GM10248 (cell line): ENCODE measurements at regions not wholly inside any gene's neighbourhood (a gene's known extent, or its start where the extent isn't known, plus 50 kb on each side); places are given as distances from the start of the nearest gene placed in this dataset.

Experiments
- CTCF ChIA-PET: fragments of 300-600 bp; sonication (Branson Sonifier 250); formaldehyde crosslinking; extraction: SDS; loops from one replicate; lab custom pipeline; 2021; ENCODE audit warnings: antibody characterized with exemption; lab: Yijun Ruan, JAX
- POLR2A ChIA-PET: fragments of 350-650 bp; sonication (Branson Sonifier 250); formaldehyde crosslinking; extraction: SDS; loops from one replicate; lab custom pipeline; 2020; ENCODE audit warnings: antibody characterized with exemption; lab: Yijun Ruan, JAX
- DNase-seq: peaks from one replicate; pipeline ENCODE4 v3.0.0; 2012; ENCODE audit errors: extremely low spot score
- TF ChIP-seq, protein P1 (sequence below): IDR thresholded peaks from 2 replicates; pipeline ENCODE4 v1.5.1; 2012; ENCODE audit warnings: mild to moderate bottlenecking, low read depth; ENCODE audit errors: extremely low read depth, missing control alignments, control extremely low read depth

DNA sequence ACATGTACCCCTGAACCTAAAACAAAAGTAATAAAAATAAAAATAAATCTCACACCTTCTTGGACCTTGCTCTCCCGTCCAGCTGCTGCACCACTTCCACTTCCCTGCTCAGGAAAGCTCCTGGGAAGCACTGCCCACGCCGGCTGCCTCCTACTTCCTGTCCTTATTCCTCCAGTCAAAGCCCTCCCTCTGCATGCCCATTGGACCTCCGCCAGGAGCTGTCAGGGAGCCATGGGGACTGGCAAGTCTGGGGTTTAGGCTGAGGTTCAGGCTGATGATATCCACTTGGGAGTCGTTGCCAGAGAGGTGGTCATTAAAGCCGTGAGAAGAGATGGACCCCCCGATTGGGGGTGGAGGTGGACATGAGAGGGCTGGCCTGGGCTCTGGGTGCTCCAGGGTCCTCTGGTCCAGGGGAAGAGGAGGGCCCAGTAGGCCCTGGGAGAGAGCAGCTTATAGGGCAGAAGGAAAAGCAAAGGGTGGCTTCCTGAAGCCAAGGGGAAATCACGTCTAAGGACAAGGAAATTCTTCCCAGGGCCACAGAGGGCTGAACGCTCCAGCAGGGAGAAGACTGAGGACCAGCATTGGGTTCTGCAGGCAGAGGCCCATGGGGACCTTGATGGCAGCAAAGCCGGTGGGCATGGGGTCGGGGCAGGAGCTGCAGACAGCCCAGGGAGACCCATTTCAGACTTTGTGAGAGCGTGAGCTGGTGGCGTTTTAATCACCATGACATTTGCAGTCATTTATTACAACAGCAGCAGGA is 78.7 kb downstream of the FZD10 start:
- CTCF ChIA-PET, result no interaction called here
- TF ChIP-seq, protein P1, sequence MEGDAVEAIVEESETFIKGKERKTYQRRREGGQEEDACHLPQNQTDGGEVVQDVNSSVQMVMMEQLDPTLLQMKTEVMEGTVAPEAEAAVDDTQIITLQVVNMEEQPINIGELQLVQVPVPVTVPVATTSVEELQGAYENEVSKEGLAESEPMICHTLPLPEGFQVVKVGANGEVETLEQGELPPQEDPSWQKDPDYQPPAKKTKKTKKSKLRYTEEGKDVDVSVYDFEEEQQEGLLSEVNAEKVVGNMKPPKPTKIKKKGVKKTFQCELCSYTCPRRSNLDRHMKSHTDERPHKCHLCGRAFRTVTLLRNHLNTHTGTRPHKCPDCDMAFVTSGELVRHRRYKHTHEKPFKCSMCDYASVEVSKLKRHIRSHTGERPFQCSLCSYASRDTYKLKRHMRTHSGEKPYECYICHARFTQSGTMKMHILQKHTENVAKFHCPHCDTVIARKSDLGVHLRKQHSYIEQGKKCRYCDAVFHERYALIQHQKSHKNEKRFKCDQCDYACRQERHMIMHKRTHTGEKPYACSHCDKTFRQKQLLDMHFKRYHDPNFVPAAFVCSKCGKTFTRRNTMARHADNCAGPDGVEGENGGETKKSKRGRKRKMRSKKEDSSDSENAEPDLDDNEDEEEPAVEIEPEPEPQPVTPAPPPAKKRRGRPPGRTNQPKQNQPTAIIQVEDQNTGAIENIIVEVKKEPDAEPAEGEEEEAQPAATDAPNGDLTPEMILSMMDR, result no peak
- POLR2A ChIA-PET, result no interaction called here
- no peak for DNase-seq

DNA sequence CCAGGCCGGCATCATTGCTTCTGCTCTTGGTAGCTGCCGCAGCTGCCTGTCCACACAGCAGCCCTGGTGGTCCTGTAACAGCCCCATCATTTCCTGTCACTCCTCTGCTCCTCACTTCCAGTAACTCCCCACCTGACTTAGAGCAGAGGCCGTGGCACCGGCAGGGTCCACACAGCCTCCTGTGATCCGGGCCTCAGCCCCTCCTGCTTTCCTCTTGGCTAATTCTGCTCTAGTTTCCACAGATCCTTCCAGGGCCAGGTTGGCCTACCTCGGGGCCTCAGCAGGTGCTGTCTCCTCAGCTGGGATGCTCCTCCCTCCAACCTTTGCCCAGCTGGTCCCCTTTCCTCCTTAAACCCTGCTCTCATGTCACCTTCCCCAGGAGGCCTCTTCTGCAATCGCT is 80.2 kb downstream of the FZD10 start:
- ChIA-PET POLR2A (no interaction called here), CTCF (no interaction called here)
- no peak for DNase-seq
- TF ChIP-seq, protein P1, result no peak

DNA sequence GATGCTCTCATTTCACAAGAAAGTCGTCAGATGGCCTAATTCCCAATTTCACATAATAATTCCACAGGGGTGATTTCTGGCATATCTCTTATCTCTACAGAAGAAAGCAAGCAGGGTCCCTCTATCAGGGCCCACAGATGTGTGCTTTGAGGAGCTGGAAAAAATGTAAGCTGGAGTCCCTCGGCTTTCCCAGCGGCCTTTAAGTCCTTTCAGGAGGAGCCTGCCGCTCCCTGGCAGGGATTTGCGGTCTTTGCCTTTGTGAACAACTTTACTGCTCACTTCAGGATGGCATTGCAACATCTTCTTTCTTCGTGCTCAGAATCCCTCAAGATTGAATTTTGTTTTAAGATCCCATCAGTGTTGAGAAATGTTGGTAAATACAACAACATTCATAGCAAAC is 83.0 kb downstream of the FZD10 start:
- POLR2A ChIA-PET, result no interaction called here
- CTCF ChIA-PET, result no interaction called here
- DNase-seq, result no peak

DNA sequence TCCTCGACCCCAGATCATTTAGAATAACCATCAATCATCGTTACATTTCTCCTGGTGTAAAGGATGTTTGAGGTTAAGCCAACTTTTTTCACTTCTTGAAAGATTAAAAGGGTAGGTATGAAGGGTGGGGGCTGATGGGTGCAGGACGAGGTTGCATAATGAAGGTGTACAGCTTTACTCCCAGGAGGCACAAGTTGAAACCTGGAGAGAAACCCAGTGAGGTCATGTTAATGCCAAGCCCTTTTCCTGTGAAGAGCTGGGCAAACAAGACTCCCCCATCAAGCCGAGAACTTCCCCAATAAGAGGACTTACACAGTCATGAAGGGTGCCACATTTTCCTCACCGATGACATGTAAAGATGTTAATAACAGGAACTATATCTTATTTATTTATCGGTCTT is 84.3 kb downstream of the FZD10 start:
- DNase-seq, result no peak
- CTCF ChIA-PET, result no interaction called here
- TF ChIP-seq, protein P1, result no peak
- POLR2A ChIA-PET, result no interaction called here

More for the DNA sequence above, 83.0 kb downstream of the FZD10 start:
- TF ChIP-seq, protein P1, result no peak

DNA sequence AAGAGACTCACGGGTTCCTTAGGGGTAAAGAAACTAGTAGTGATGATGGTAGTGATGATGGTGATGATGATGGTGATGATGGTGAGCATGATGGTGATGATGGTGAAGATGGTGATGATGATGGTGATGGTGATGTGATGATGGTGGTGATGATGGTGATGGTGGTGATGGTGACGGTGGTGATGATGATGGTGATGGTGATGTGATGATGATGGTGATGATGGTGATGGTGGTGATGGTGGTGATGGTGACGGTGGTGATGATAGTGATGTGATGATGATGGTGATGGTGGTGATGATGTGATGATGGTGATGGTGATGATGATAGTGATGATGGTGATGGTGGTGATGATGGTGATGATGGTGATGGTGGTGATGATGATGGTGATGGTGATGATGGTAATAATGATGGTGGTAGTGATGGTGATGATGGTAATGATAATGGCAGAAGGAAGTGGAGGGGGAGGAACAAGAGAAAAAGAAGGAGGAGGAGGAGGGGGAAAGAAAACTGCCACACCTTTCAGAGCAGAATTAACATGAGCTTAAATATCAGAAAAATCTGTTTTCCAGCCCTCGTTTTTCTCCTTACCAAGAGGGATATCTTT is 85.5 kb downstream of the FZD10 start:
- ChIA-PET POLR2A (no interaction called here), CTCF (interaction anchor here (2.1 kb wide), 1 partner anchor 23 kb away, joined by 5 read pairs; no protein-coding TSS in a partner anchor)
- no peak for DNase-seq
- TF ChIP-seq, protein P1, result no peak

DNA sequence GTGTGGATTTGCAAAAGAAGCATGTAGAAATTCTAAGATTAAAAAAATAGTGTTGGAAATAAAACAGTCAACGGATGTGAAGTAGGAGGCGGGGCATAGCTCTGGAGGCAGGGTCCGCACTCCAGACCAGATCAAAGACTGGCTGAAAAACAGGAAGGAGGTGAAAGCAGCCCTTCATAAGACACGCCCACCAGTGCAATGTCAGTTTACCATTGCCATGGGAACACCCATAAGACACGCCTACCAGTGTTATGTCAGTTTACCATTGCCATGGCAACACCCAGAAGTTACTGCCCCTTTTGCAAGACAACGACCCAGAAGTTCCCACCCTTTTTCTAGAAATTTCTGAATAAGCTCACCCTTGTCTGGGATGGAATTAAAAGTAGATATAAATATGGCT is 87.1 kb downstream of the FZD10 start:
- ChIA-PET CTCF (interaction anchor here (2.1 kb wide), 1 partner anchor 24 kb away, joined by 5 read pairs; no protein-coding TSS in a partner anchor), POLR2A (no interaction called here)
- no peak for DNase-seq
- TF ChIP-seq, protein P1, result no peak
